Stimulated activated CD8-positive, alpha-beta memory T cell treated with anti-CD3 and anti-CD28 coated beads, Interleukin-7, amount 100 ng/mL, for 1 hour (primary cell): ENCODE measurements at regions not wholly inside any gene's neighbourhood (a gene's known extent, or its start where the extent isn't known, plus 50 kb on each side); places are given as distances from the start of the nearest gene placed in this dataset.
A peak's percentile ranks its signal among the peaks of the same experiment; 100 is the strongest.

Experiments
- DNase-seq, 2 donors: peaks; one replicate each; pipeline ENCODE4 v3.0.0-alpha.2; 2020; ENCODE audit warnings: low read depth in 2 of 2

DNA sequence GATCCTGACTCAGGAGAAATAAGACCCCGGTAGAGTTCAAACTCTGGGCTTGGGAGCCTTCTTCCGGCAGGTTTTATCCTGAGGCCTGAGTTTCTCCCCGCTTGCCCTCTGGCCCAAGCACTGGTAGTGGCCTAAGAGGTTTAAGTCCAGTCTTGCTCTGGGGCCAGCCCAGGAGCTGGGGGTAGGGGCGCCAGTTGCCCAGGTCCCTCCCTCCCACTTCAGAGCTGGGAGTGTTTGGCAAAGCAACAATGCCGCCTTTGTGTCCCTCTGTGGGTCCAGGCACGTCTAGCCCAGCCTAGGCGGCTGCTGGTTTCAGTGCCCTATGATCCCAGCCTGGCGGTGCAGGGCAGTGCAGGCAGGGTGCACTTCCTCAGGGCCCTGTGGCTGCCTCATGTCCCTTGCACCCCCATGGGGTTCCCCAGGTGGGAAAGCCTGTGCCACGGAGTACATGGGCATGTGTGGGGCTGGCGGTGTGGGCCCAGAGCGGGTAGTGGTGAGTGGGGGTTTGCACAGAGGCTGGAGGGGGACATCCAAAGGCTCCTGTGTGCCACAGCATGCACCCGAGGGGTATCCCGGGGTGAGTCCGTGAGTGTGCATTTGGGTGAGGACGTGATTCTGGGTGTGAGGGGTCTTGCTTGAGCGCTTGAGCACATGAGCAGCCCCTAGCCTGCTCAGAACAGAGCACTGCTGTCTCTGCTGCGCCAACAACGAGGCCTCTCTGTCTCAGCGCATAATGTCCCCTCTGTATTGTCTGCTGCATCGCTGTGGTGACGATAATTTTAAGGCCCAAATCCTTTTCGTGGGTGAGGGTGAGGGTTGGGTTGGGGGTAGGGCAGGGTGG lies 61.7 kb upstream of the PSD2 start:
- DNase-seq, result no peak

DNA sequence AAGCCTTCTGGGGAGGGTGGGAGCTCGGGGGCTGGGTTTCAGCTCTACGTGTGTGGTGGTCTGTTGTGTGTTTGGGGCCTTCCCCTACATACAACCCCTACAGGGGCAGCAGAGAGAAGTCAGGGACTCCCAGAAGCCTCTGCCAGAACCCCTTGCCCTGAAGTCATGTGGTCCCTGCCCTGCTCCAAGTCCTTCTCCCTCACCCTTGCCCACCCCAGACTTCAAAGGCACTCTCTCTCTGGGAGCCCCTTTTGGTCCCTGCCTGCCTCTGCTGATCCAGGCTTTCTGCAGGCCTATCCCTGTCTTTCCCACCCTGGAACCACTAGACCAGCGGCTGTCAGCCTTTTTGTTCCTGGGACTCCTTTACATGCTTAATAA lies 61.1 kb upstream of the PSD2 start:
- DNase-seq, result no peak

DNA sequence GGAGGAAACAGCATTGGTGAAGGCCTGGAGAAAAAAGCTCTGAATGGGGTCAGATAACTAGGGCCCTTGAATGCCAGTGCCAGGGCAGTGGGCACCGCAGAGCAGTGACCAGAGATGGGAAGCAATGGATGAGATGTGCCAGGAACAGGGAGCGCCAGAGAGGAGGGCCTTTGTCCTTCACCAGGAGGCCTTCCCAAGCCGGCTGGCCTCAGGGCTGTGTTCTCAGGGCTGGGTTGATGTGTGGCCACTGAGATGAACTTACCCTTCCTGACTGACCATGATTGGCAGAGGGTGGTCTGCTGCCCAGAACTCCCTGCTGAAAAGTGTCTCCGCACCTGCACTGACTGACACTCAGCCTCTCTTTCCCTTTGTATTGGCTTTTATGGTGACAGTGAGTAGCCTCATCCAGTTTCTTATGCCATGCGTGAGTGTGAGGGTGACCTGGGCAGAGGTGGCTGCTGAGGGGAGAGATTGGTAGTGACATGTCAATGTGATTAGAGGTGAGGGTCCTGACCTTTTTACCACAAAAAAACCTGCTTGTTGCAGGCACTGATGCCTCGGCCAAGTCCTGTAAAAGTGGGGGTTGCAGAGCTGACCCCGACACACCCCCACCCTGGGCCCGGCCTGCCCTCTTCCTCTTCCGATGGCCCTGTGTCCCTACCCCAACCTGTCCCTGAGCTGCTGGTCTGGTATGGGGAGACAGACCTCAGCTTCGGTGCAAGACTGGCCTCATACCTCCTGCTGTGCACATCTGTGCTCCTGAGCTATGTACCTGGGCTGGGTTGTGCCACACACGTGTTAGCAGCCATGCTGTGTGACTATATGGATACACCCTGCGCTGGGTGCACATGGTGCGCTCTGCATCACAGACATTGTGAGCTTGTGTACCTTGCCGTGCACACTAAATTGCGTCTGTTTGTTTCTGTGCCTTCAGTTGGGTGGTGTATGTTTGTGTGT lies 57.1 kb upstream of the PSD2 start:
- DNase-seq, result no peak

DNA sequence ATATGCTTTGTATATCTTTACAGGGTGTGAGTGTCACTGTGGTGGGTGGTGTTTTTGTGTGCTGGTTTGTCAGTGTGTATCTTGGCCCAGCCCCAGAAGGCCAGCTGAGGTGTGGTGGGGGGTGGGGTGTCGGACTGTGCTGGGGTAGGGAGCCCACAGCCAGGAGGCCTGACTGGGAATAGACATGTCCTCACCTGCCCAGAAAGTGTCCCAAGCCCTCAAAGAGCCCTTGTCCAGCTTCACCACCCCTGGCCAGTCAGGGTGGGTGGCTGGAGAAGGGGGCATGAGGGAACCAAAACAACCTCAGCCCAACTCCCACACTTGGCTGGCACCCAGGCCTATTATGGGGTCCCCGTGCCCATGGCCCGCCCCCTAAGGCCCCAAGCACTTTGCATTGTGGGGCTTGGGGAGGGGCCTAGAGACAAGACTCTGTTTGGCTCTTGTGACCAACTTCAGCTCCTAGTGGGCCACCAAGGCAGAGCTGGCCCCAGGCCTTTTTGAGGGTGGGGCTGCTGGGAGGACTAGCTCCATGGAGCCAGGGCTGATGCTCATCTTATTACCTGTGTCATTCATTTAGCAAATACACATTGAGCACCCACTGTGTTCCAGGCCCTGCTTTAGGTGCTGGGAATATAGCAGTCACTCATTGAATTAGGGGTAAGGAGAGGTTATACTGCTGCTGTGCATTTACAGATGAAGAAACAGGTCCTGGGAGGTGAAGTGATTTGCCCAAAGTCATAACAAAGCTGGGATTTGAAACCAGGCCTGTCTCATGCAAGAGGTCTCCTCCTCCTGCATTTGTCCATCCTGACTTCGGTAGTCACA lies 56.2 kb upstream of the PSD2 start:
- no peak for DNase-seq

DNA sequence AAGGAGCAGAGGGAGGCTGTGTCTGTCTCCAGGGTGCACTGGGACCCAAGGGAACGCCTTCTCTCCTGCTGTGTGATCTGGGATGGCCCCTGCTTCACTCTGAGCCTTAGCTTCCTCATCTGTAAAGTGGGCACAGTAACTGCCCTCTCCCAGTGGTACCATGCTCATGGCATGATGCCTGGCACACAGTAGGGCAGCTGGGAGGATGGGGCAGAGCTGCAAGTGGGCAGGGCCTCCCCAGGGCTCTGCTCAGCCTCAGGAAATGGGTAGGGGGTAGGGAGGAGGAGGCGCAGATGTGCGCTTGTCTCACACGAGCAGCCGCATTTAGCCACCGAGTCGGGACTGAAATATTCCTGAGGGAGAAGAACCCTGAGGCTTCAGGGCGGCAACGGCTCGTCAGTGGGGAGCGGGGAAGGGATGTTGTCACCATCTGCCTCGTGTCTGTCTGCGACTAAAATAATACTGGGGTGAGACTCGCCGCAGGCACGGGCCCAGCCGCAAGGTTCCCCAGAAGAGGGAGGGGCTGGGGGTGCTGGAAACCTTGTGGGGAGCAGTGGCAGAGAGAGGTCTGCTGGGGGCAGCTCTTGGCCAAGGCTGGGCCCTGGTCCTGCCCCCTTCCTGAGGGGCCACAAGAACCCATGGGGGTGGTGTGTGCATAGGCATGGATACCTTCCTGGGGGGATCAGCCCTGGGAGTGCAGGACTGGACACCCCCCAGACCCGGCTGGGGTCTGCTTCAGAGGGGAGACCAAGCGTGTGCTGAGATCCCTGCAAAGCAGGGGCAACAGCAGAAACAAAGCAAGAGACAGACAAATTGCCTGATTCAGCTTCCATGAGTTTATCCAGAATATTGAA lies 55.2 kb upstream of the PSD2 start:
- DNase-seq, result no peak

DNA sequence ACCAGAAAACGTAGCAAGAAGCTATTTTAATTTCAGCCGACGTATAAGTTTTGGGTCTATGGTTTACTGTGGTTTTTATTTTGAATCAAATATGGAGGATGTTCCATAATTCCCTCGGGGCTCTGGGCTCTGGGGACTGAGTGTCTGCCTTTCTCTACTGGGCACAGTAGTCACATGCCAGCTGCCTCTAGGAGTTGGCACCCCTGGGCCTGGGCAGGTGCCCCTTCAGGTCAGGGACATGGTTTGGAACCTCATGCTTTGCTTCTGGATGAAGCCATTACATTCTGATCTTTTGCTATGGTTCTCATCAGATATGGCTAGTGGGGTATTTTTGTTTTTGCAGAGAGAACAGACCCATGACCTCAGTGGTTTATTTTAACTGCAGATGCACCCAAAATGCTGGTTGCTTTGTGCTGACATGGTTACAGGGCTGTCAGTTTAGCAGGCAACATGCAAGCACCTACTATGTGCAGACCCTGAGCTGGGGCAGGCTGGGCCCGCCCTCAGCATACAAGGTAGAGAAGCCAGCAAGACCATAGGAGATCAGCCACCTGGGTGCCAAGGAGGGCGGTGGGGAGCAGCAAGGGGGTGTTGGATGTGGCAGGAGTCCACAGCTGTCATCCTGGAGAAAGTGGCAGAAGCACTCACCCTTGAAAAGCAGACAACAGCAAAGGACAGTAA lies 54.5 kb upstream of the PSD2 start:
- no peak for DNase-seq

DNA sequence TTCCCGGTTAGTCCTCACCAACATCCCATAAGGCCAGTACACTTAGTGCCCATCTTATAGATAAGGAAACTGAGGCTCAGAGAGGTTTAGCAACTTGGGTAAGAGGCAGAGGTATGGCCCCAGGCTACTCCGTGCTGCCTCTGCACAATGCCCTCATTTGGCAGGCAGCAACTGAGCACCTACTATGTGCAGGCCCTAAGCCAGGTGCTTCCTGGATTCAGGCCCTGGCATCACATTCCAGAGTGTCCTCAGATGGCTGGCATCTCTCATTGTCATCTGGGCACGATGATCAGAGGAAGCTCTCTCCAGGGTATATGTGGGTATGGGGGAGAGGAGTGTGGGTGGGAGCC lies 53.8 kb upstream of the PSD2 start:
- DNase-seq, result no peak

DNA sequence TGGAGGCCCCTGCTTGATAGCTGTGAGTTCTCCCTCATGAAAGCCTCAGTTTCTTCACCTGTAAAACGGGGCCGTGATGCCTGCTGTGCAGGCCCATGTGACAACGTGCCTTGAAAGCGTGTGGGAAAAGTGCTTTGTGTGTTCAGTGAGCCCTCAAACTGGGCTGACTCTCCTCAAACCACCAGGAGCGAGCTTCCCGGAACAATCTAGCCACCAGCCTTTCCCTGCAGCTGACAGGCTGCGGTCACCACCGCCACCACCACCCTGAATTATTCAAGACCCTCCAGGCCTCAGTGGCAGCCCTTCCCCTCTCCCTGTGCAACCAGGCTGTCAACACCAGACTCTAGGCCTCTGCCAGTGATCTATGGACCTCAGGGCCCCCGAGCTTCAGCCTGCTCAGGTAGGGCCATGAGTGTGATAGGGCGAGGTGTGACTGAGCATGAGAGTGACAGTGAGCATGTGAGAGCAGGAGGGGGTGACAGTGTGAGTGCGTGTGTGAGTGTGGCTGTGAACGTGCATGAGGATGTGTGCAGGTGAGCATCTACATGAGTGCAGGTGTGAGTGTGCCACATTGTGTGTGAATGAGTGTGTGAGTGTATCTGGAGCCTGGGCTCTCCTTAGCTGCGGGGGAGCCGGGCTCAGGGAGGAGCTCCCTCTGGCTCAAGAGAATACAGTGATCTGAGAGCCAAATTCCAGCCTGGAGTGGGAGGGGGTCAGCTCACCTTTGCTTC lies 53.3 kb upstream of the PSD2 start:
- DNase-seq, result no peak

DNA sequence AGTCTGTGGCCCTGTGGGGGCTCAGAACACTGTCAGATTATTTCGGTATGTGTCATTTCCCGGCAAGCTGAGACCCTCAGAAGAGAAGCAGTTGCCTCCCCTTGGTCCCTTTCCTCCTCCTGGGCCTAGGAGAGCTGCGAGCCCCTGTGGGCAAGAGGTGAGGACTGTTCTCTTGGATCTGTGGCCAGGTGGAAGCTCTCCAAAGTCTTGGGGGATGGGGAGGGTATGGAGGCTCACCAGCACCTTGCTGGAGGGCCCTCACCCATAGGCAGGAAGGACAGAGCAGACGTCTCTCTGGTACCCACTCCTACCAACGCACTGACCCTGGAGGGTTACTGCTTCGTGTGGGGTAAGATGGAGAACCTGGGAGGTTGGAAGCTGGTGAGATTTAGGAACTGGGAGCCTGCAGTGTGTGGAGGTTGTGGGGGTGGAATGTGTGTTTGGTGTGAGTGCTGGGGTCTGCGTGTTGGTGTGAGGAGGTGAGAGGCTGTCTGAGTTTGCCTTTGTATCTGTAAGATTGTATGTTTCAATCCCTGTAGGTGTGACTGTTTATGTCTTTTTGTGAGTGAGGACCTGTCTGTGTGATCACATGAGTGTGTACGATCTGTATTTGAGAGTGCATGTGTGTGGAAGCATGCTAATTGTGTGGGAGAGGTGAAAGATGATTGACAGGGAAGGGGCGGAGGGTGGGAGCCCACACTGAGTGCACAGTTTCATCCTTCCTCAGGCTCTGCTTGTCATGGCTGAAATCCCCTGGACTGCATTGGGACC lies 52.4 kb upstream of the PSD2 start:
- DNase-seq, result no peak

DNA sequence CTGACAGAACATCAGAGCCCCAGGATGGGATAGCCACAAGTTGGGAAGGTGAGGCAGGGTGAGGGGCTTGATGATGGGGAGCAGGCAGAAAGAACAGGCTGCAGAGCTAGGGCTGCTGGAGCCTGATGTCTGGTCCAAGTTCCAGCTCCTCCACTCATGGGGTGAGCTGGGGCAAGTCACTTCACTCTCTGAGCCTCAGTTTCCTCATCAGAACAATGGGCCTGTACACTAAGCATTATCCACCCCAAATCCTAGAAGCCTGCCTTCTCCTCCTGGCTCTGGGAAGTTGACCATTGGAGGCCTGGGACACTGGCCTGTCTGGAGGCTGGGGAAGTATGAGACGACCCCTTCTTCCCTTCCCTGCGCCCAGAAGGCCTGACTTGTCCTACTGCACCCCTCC lies 51.8 kb upstream of the PSD2 start:
- DNase-seq, result no peak

DNA sequence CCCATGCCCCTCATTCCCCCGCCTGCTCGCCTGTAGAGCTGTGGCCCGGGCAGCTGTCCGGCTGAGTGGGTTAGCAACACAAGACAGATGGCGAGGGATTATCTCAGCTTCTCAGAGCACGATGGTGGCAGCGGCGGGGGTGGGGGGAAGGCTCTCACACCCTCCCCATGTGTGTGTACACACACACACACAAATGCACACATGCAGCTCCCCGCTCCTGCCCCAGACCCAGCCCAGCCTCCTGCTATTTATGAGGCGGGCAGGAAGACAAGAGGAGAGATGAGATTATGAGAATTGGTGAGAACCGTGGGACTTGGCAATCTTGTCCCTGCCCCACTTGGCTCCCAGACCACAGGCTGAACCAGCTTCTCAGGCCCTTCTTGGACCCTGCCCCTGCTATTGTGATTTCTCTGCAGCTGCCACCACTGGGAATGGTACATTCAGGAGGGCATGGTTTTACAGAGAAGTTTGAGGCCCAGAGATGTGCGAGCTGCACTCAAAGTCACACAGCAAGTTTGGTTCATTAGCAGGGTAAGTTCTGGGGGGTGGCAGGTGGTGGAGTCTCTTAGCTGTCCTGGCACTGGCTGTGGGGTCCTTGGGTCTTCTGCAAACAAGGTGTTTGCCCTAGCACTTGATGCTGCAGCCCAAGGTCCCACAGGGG lies 51.0 kb upstream of the PSD2 start:
- no peak for DNase-seq

DNA sequence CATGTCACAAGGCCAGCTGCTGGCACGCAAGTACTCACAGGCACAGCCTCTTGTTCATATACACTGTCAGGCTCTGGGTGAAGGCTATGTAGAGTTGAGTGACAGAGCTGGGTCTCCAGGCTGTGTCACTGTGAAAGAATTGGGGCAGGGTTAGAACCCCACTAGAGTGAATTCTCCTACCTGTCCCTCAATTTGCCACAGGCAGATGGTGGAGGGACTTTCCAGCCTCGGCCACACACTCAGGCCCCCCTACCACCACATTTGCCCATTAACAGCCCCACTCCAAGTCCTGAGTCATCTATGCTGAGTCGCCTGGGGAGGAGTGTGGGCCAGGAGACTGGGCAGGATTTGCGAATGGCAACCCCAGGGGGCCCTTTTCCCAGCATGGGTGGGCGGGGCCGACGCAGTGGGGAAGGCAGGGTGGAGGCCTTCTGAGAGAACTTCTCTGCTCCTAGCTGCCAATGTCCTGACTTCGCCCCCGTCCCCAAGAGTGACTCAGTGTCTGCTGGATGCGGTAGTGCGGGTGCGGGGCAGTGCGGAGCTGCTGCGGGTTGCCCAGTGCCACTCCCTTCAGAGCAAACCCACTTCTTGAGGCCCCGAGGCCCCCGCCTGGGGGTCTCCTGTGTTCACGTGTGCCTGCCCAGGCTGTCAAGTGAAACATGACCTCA lies 50.3 kb upstream of the PSD2 start:
- DNase-seq, result no peak

DNA sequence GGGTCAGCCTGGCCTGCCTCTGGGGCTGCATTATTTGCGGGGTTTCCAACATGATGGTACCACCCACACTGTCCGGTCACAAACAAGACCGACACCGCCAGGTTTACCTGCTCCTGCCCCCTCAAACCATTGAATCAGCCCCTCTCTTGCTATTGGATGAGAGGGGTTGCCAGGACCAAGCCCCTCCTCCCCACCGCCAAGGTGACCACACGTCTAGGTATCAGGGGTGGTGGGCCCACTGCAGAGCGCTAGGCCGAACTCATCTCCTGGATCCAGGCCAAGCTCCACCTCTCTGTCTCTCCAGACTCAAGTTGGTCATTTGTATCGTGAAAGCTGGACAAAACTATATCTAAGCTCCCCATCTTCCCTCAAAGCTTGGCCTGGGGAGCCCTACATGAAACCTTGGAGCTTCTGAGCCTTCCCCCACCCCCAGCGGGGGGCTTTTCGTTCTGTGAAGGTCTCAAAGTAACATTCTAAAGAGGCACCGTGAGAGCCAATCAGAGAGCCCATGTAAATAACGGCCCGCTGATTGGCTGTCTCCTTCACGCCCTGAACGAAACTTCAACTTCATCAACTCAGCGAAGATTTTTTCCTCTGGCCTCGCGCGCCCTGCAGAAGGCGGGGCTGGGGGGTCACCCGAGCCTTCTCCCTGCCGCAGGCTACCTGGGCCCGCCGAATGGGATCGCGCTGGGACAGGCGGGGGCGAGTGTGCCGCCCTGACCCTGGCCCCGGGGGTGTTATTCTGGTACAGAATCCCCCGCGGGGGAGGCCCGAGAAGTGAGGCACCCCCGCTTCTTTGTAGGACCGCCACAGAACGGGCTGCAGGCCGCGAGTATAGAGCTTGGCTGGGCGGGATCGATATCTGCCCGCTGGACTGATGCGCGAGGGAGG lies 49.6 kb upstream of the PSD2 start:
- DNase-seq, result peak; percentile 27
